Liver (tissue), 3 donors: ENCODE measurements at regions not wholly inside any gene's neighbourhood (a gene's known extent, or its start where the extent isn't known, plus 50 kb on each side); places are given as distances from the start of the nearest gene placed in this dataset.

Experiments
- EGR1 ChIP-seq, 2 donors: IDR thresholded peaks; 2 replicates each; pipeline ENCODE4 v1.6.1; 2016 to 2018; ENCODE audit warnings: antibody characterized with exemption in 2 of 2, low read depth in 2 of 2
- FOXA1 ChIP-seq: IDR thresholded peaks from 2 replicates; pipeline ENCODE4 v1.6.1; 2016; ENCODE audit warnings: antibody characterized with exemption
- GABPA ChIP-seq, 2 donors: IDR thresholded peaks in 1 of 2; conservative IDR thresholded peaks in 1 of 2; 2 replicates each; pipeline ENCODE4 v1.6.1; 2016; ENCODE audit warnings: antibody characterized with exemption in 2 of 2, mild to moderate bottlenecking in 1 of 2, moderate library complexity in 1 of 2
- JUND ChIP-seq, 2 donors: IDR thresholded peaks; 2 replicates each; pipeline ENCODE4 v1.6.1; 2016; ENCODE audit warnings: antibody characterized with exemption in 2 of 2
- SP1 ChIP-seq: IDR thresholded peaks from 2 replicates; pipeline ENCODE4 v1.6.1; 2018; ENCODE audit warnings: antibody characterized with exemption, mild to moderate bottlenecking
- TAF1 ChIP-seq: conservative IDR thresholded peaks from 2 replicates; pipeline ENCODE4 v1.6.1; 2016; ENCODE audit warnings: antibody characterized with exemption, mild to moderate bottlenecking
- YY1 ChIP-seq: IDR thresholded peaks from 2 replicates; pipeline ENCODE4 v1.6.1; 2016; ENCODE audit warnings: antibody characterized with exemption, mild to moderate bottlenecking
- TF ChIP-seq, protein P1 (sequence below): fragments of 150-350 bp; IDR thresholded peaks from 2 replicates; pipeline ENCODE4 v1.5.1; 2017; ENCODE audit warnings: improper control_type of control experiment, low read depth, low read length; ENCODE audit not compliant: missing input control
- TF ChIP-seq, protein P2 (sequence below): IDR thresholded peaks from 2 replicates; pipeline ENCODE4 v1.6.1; 2016; ENCODE audit warnings: antibody characterized with exemption
- donor health status: healthy.
- donor health status: healthy.

DNA sequence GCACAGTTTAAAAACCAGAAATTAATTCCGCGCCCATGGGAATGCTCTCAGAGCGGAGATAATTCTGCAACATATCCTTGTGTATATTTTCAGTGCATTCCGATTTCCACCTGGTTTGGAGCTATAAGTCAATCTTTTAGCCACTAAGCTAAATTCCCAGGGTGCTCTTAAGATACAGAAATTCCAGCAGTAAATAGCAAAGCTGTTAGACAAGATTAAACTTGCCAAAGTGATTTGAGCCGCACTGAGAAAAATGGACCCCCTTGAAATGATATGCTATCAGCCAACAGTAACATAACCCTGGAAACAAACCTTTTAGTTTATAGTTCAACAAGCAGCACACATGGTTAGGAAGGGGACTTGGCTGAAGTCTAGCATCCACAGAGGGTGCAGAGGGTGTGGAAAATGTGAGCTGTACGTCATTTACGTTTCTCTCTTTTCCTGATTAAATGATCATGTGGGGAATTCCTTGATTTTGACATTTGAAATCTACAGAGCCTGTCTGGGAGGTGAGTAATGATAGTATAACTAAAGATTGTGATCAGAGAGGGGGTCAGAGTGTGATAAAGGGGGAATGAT lies 99.8 kb upstream of the COPS8 start:
- TF ChIP-seq, protein P1, sequence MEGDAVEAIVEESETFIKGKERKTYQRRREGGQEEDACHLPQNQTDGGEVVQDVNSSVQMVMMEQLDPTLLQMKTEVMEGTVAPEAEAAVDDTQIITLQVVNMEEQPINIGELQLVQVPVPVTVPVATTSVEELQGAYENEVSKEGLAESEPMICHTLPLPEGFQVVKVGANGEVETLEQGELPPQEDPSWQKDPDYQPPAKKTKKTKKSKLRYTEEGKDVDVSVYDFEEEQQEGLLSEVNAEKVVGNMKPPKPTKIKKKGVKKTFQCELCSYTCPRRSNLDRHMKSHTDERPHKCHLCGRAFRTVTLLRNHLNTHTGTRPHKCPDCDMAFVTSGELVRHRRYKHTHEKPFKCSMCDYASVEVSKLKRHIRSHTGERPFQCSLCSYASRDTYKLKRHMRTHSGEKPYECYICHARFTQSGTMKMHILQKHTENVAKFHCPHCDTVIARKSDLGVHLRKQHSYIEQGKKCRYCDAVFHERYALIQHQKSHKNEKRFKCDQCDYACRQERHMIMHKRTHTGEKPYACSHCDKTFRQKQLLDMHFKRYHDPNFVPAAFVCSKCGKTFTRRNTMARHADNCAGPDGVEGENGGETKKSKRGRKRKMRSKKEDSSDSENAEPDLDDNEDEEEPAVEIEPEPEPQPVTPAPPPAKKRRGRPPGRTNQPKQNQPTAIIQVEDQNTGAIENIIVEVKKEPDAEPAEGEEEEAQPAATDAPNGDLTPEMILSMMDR: no peak
- TF ChIP-seq TAF1 (no peak), JUND (IDR thresholded peaks at IDR 0.05) (no peak), SP1 (no peak), EGR1 (IDR thresholded peaks at IDR 0.05; ENCODE audit: low read depth in 2 of 2) (no peak), FOXA1 (no peak), GABPA (IDR thresholded peaks at IDR 0.05 in 1 of 2, conservative IDR thresholded peaks at IDR 0.05 in 1 of 2) (no peak), YY1 (no peak)
- TF ChIP-seq, protein P2, sequence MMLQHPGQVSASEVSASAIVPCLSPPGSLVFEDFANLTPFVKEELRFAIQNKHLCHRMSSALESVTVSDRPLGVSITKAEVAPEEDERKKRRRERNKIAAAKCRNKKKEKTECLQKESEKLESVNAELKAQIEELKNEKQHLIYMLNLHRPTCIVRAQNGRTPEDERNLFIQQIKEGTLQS: no peak
